Middle frontal gyrus (tissue), 1 donor: ENCODE measurements at regions not wholly inside any gene's neighbourhood (a gene's known extent, or its start where the extent isn't known, plus 50 kb on each side); places are given as distances from the start of the nearest gene placed in this dataset.

ENCODE experiments used
- DNase-seq: peaks from one replicate; pipeline ENCODE4 v3.0.0-alpha.2; 2015; ENCODE audit warnings: low spot score; ENCODE audit errors: extremely low spot score

GRCh38 chr22:48584170-48584569 lies 1243.5 kb downstream of the BRD1 start:
- no peak for DNase-seq

- no peak for DNase-seq
Observed at GRCh38 chr22:48581796-48582469, 1245.7 kb downstream of the BRD1 start.

GRCh38 chr22:48581205-48581766 lies 1246.4 kb downstream of the BRD1 start:
- DNase-seq, result no peak

GRCh38 chr22:48580481-48580970 lies 1247.1 kb downstream of the BRD1 start:
- DNase-seq, result no peak

- no peak for DNase-seq
Observed at GRCh38 chr22:48579928-48580309, 1247.8 kb downstream of the BRD1 start.

- DNase-seq, result peak; percentile 51
Observed at GRCh38 chr22:48579043-48579927, 1248.4 kb downstream of the BRD1 start.

GRCh38 chr22:48578138-48579042 lies 1249.3 kb downstream of the BRD1 start:
- DNase-seq, result no peak

GRCh38 chr22:48577691-48578090 lies 1250.0 kb downstream of the BRD1 start:
- DNase-seq, result no peak

- DNase-seq, result no peak
Observed at GRCh38 chr22:48577014-48577690, 1250.5 kb downstream of the BRD1 start.

- no peak for DNase-seq
Observed at GRCh38 chr22:48576333-48577013, 1251.2 kb downstream of the BRD1 start.

GRCh38 chr22:48575618-48576332 lies 1251.9 kb downstream of the BRD1 start:
- DNase-seq, result no peak

- DNase-seq, result no peak
Observed at GRCh38 chr22:48574776-48575617, 1252.7 kb downstream of the BRD1 start.

- DNase-seq, result no peak
Observed at GRCh38 chr22:48573766-48574165, 1253.9 kb downstream of the BRD1 start.

- no peak for DNase-seq
Observed at GRCh38 chr22:48572951-48573350, 1254.7 kb downstream of the BRD1 start.

- no peak for DNase-seq
Observed at GRCh38 chr22:48570912-48571311, 1256.8 kb downstream of the BRD1 start.

- DNase-seq, result no peak
Observed at GRCh38 chr22:48569476-48570233, 1258.0 kb downstream of the BRD1 start.

GRCh38 chr22:48568736-48569330 lies 1258.8 kb downstream of the BRD1 start:
- DNase-seq, result no peak
